A673 (cell line): ENCODE measurements at regions not wholly inside any gene's neighbourhood (a gene's known extent, or its start where the extent isn't known, plus 50 kb on each side); places are given as distances from the start of the nearest gene placed in this dataset.

Experiments used
- BruUV-seq: library from RNA; stranded (reverse); fragments of 400-500 nt; replicated peaks from 2 replicates; lab custom pipeline; 2021; lab: Mats Ljungman, UMichigan
- CTCF ChIA-PET: fragments of 300-600 bp; sonication (Branson Sonifier 250); formaldehyde crosslinking; loops from one replicate; lab custom pipeline; 2022; ENCODE audit warnings: antibody characterized with exemption; lab: Charles Lee
- POLR2A ChIA-PET: fragments of 300-600 bp; sonication (Branson Sonifier 250); formaldehyde crosslinking; loops from one replicate; lab custom pipeline; 2022; ENCODE audit warnings: antibody characterized with exemption; ENCODE audit not compliant: low non-redundant PET; lab: Charles Lee
- DNase-seq: peaks from one replicate; pipeline ENCODE4 v3.0.0-alpha.2; 2015; ENCODE audit warnings: low spot score
- H3K27ac ChIP-seq: fragments of 200-600 bp; sonication (generic); 2 replicates; pipeline ENCODE4 v1.5.1; 2016; ENCODE audit warnings: mixed run types, low read depth, mild to moderate bottlenecking, mixed read lengths, antibody characterized with exemption, low read length; ENCODE audit not compliant: poor library complexity, severe bottlenecking
- H3K27me3 ChIP-seq: fragments of 200-600 bp; sonication (generic); replicated peaks from 2 replicates; pipeline ENCODE4 v1.6.1; 2017; ENCODE audit warnings: mixed run types, low read depth, mild to moderate bottlenecking, mixed read lengths, antibody characterized with exemption, low read length; ENCODE audit not compliant: insufficient read depth, poor library complexity
- H3K36me3 ChIP-seq: fragments of 200-600 bp; sonication (generic); 2 replicates; pipeline ENCODE4 v1.6.1; 2016; ENCODE audit warnings: mixed run types, mild to moderate bottlenecking, mixed read lengths, antibody characterized with exemption, low read length; ENCODE audit not compliant: insufficient read depth, poor library complexity, severe bottlenecking
- H3K4me1 ChIP-seq: fragments of 200-600 bp; sonication (generic); 2 replicates; pipeline ENCODE4 v1.6.1; 2017; ENCODE audit warnings: mixed run types, mild to moderate bottlenecking, mixed read lengths, antibody characterized with exemption, low read length; ENCODE audit not compliant: insufficient read depth, poor library complexity, severe bottlenecking
- H3K4me3 ChIP-seq: fragments of 200-600 bp; sonication (generic); 2 replicates; pipeline ENCODE4 v1.5.1; 2016; ENCODE audit warnings: low read depth, mixed run types, mild to moderate bottlenecking, mixed read lengths, low read length; ENCODE audit not compliant: poor library complexity, severe bottlenecking
- H3K9me3 ChIP-seq: fragments of 200-600 bp; sonication (generic); 2 replicates; pipeline ENCODE4 v1.6.1; 2016; ENCODE audit warnings: mixed run types, low read depth, mild to moderate bottlenecking, mixed read lengths, antibody characterized with exemption, low read length; ENCODE audit not compliant: poor library complexity, severe bottlenecking
- EZH2 ChIP-seq: fragments of 200-600 bp; sonication (generic); IDR thresholded peaks from 2 replicates; pipeline ENCODE4 v1.6.1; 2017; ENCODE audit warnings: borderline replicate concordance, low read depth, mild to moderate bottlenecking, mixed read lengths, antibody characterized with exemption, low read length; ENCODE audit not compliant: poor library complexity, severe bottlenecking
- intact Hi-C: fragments of 100-400 bp; cut with micrococcal nuclease; formaldehyde crosslinking; loops from one replicate; pipeline ENCODE4 v1.10.0; 2022; ENCODE audit not compliant: unreplicated experiment
- TF ChIP-seq, protein P1 (sequence below): fragments of 300-800, 200-600 bp; sonication (generic); conservative IDR thresholded peaks from 2 replicates; pipeline ENCODE4 v1.5.1; 2017; ENCODE audit warnings: low read depth, mild to moderate bottlenecking, antibody characterized with exemption, low read length, moderate library complexity, mixed read lengths

DNA sequence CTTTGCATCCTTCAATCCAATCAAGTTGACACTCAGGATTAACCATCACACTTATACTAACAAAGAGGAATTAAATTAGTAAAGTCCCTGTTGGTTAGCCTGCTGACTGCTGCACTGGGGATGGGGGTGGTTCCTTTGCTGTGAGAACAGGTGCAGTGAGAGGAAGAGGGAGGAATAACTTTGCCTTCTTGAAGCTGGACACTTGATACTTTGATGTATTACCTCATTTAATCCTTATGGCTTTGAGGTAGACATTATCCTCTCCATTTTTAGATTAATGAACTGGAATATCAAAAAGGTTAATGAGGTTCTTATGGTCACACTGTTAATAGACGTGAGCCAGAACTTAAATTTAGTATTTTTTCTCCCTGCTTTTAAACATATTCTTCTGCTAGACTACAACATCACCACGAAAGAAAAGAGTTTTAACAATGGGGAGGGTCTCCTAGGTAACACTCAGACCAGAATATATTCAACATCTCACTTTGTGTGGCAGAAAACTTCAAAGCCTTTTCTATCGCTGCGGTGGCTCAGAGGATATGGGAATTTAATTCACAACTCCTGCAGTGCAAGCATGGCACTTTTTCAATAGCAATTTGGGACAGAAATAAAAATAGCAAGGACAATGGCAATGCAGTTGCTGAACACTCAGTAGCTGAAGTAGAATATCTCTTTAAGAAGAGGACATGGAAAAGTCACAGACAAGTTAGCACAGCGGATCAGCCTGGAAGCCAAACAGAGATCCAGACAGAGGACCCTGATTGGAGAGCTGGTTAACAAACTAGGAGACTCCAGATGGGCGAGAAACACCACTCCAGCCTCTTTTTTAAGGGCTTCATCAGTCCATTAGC is 68.8 kb upstream of the DNAH14 start:
- no peaks in the 10 kb centered on the region for H3K4me1 ChIP-seq
- no TSS peak for BruUV-seq
- intact Hi-C loops, result no loop called here
- DNase-seq, result no peak
- no peak overlapping the region for H3K4me3 ChIP-seq
- no peaks in the 10 kb centered on the region for H3K36me3 ChIP-seq
- ChIA-PET CTCF (no interaction called here), POLR2A (no interaction called here)
- H3K9me3 ChIP-seq, result peaks cover 5% of the 10 kb centered on the region
- peaks cover 6% of the 10 kb centered on the region for H3K27me3 ChIP-seq
- TF ChIP-seq EZH2, result no peak
- TF ChIP-seq, protein P1, sequence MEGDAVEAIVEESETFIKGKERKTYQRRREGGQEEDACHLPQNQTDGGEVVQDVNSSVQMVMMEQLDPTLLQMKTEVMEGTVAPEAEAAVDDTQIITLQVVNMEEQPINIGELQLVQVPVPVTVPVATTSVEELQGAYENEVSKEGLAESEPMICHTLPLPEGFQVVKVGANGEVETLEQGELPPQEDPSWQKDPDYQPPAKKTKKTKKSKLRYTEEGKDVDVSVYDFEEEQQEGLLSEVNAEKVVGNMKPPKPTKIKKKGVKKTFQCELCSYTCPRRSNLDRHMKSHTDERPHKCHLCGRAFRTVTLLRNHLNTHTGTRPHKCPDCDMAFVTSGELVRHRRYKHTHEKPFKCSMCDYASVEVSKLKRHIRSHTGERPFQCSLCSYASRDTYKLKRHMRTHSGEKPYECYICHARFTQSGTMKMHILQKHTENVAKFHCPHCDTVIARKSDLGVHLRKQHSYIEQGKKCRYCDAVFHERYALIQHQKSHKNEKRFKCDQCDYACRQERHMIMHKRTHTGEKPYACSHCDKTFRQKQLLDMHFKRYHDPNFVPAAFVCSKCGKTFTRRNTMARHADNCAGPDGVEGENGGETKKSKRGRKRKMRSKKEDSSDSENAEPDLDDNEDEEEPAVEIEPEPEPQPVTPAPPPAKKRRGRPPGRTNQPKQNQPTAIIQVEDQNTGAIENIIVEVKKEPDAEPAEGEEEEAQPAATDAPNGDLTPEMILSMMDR, result no peak
- no peak overlapping the region for H3K27ac ChIP-seq

DNA sequence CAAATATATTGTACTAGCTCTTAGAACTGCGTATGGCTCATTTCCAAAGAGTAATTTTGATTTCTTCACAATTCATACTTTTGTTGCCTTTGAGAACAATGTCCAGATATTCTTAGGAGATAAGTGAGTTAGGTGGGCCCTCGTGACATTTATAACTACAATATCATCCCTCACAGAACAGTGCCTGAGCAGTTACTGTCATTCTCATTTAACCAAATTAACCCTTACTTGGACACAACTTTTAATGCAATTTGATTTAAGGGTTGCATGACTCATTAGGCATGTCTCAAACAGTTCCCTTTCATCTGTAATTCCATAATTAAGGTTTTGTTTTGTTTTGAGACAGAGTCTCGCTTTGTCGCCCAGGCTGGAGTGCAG is 68.1 kb upstream of the DNAH14 start:
- no peak for TF ChIP-seq EZH2
- TF ChIP-seq, protein P1, result no peak
- no peak for DNase-seq
- ChIA-PET CTCF (no interaction called here), POLR2A (no interaction called here)
- no TSS peak for BruUV-seq
- Histone ChIP-seq H3K27me3 (peaks cover 6% of the 10 kb centered on the region), H3K4me1 (no peaks in the 10 kb centered on the region), H3K4me3 (no peak overlapping the region), H3K9me3 (peaks cover 6% of the 10 kb centered on the region), H3K36me3 (no peaks in the 10 kb centered on the region), H3K27ac (no peak overlapping the region)
- intact Hi-C loops, result no loop called here

DNA sequence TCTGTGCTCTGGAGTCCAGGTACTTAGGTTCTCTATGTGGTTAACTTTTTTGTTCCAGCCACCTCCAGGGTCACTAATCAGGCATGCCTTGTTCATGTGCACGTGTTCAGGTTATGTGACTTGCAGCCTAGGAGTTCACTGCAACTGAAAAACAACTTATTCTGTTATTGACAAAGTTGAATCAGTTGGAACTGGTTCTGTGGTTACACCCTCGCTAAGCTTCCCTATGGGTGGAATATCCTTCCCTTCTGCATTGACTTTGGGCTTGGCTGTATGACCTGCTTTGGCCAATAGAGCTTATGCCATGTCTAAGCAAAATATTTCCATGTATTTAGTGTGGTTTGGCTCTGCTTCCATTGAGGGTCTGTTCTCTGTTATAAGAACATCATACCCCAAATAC is 66.0 kb upstream of the DNAH14 start:
- ChIA-PET CTCF (no interaction called here), POLR2A (interaction anchor here (0.6 kb wide), 1 partner anchor 16 kb away, joined by 3 read pairs; no protein-coding TSS in a partner anchor)
- no TSS peak for BruUV-seq
- Histone ChIP-seq H3K36me3 (no peaks in the 10 kb centered on the region), H3K27me3 (peaks cover 6% of the 10 kb centered on the region), H3K4me3 (no peak overlapping the region), H3K27ac (no peak overlapping the region), H3K9me3 (peaks cover 13% of the 10 kb centered on the region), H3K4me1 (no peaks in the 10 kb centered on the region)
- TF ChIP-seq EZH2, result no peak
- TF ChIP-seq, protein P1, result no peak
- DNase-seq, result no peak
- intact Hi-C loops, result no loop called here
